AG09309 (cell line): ENCODE measurements at regions not wholly inside any gene's neighbourhood (a gene's known extent, or its start where the extent isn't known, plus 50 kb on each side); places are given as distances from the start of the nearest gene placed in this dataset.
"Not testable (repeated sequence)": the region's sequence is repeated elsewhere in the genome, so short reads cannot be mapped to it uniquely, and the experiment has no call there.

Experiments
- DNase-seq: peaks from one replicate; pipeline ENCODE4 v3.0.0-alpha.2; 2010; ENCODE audit warnings: low read depth
- H3K4me3 ChIP-seq: 2 replicates; pipeline ENCODE4 v1.5.1; 2011; ENCODE audit warnings: mild to moderate bottlenecking, low read depth, low read length, moderate library complexity; ENCODE audit not compliant: control insufficient read depth
- TF ChIP-seq, protein P1 (sequence below): IDR thresholded peaks from 2 replicates; pipeline ENCODE4 v1.5.1; 2011; ENCODE audit warnings: mild to moderate bottlenecking, low read depth, low read length, inconsistent platforms; ENCODE audit not compliant: insufficient read depth, control insufficient read depth; ENCODE audit errors: missing control alignments

DNA sequence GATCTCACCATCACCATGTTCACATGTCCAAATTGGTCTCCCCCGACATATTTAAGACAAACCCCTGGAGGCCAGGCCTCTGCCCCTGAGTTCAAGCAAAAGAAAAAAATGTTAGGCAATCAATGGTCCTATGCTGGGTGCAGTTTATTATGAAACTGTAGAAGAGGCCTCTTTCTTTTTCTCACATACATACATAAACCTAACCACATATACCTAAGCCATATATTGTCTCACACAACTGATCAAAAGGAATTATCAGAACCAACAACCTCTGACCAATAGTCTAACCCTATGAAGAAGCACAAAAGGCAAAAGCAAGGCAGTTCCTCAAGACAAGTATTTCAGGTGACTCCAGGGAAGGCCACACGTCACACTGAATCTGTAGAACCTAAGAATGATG, 49.9 kb downstream of the ILRUN start:
- no peak overlapping the region for H3K4me3 ChIP-seq
- DNase-seq = no peak
- TF ChIP-seq, protein P1, sequence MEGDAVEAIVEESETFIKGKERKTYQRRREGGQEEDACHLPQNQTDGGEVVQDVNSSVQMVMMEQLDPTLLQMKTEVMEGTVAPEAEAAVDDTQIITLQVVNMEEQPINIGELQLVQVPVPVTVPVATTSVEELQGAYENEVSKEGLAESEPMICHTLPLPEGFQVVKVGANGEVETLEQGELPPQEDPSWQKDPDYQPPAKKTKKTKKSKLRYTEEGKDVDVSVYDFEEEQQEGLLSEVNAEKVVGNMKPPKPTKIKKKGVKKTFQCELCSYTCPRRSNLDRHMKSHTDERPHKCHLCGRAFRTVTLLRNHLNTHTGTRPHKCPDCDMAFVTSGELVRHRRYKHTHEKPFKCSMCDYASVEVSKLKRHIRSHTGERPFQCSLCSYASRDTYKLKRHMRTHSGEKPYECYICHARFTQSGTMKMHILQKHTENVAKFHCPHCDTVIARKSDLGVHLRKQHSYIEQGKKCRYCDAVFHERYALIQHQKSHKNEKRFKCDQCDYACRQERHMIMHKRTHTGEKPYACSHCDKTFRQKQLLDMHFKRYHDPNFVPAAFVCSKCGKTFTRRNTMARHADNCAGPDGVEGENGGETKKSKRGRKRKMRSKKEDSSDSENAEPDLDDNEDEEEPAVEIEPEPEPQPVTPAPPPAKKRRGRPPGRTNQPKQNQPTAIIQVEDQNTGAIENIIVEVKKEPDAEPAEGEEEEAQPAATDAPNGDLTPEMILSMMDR = no peak

DNA sequence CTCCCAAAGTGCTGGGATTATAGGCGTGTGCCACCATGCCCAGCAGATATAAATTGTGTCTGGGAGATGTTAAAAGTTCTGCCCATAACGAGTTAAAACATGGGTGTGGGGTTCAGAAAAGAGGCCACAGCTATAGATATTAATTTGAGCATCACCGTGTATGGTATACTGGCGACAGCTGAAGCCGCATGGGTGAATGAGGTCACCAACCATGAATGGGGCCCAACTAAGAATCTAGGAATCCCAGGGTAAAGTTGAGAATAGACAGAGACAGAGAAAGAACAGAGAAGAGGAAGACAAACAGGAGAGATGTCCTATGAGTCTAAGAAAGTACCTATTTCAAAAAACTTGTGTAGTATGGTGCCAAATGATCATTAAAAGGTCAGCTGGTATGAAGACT, 50.9 kb downstream of the ILRUN start:
- TF ChIP-seq, protein P1 = no peak
- no peak overlapping the region for H3K4me3 ChIP-seq
- DNase-seq = no peak

DNA sequence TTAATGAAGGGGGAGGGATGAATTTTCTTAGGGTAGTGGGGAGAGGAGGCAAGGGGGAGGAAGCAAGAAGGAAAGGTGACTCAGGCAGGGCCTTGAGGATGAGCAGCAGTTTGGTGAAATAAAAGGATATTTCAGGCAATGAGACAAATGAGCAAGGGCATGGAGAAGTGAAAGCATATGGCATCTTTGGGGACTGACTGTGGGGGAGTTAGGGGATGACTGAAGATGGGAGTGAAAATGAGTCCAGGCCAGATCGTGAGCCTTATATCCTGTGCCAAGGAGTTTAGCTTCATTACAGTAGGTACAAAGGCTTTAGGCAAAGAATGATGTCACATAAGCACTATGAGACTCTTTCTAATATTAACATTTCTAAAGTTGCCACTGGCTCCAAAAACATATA, 51.9 kb downstream of the ILRUN start:
- H3K4me3 ChIP-seq = no peak overlapping the region
- TF ChIP-seq, protein P1 = no peak
- DNase-seq = no peak

DNA sequence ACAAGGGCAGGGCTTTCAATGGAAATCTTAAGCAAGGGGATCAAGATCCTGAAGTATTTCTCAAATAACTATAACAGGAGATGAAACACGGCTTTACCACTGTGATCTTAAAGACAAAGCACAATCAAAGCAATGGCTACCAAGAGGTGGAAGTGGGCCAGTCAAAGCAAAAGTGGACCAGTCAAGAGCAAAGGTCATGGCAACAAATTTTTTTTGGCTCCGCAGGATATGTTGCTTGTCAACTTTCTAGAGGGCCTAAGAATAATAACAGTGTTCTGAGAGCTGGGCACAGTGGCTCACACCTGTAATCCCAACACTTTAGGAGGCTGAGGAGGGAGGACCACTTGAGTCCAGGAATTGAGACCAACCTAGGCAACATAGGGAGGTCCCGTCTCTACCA, 54.1 kb downstream of the ILRUN start:
- TF ChIP-seq, protein P1 = no peak
- DNase-seq = no peak

DNA sequence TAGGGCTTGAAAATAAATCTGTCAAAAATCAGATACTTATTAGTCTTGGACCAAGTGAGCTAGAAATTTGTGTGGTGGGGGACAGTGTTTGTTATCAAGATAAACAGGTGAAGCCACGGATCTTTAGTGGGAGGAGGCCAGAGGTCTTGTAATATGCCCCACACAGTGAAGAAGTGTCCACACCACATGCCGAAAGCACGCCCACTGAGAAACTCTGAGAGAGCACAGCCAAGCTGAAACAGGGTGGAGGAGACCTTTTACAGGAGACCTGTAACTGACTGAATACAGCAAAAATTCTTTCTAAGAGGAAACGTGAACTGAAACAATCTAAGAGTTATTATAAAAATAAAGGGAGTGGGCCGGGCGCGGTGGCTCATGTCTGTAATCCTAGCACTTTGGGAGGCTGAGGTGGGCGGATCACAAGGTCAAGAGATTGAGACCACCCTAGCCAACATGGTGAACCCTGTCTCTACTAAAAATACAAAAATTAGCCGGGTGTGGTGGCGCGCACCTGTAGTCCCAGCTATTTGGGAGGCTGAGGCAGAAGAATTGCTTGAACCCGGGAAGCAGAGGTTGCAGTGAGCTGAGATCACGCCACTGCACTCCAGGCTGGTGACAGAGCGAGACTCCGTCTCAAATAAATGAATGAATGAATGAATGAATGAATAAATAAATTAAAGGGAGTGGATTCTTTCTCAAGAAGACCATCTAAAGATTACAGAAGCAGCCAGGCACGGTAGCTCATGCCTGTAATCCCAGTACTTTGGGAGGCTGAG, 56.3 kb downstream of the ILRUN start:
- DNase-seq, H3K4me3 ChIP-seq: not testable (repeated sequence)

More for the DNA sequence above, 54.1 kb downstream of the ILRUN start:
- no peak overlapping the region for H3K4me3 ChIP-seq

DNA sequence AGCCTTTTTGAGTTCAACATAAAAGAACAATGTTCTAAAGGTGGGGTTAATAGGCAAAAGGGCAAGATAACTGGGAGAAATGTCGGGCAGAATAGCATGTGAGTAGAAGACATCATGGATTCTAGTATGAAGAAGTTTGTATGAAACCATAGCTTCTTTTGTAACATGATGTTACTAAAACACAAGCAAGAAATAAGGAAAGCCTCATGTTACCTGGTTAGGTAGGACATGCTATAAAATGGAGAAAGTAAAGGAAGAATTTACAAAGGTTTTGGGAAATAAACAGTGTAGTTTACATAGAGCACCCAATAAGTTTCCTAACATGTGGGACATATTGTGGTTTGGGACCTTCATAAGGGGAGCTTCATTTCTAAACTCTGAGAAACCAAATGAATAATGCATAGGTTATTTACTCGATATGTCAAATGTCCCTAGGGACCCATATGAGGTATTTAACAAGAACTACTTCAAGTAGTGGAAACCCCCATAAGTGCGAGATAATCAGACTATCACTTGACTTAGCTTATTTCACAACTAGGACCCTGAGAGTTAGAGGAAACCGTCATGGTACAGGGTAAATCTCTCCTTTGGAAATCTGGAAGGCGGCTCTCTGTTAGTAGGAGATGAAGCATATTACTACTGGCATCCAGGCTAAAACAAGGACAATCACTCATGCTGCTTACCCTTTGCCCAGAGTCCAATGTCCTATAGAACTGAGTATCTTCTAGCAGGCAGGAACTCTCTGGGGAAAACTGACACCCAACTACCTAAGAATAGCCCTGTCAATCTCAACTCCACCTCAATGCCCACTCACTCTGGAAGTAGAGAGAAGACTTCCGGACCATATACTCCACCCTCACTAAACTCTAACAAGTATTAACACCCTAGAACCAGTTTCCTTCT, 57.5 kb downstream of the ILRUN start:
- DNase-seq = no peak
- H3K4me3 ChIP-seq = no peak overlapping the region
- TF ChIP-seq, protein P1 = no peak

DNA sequence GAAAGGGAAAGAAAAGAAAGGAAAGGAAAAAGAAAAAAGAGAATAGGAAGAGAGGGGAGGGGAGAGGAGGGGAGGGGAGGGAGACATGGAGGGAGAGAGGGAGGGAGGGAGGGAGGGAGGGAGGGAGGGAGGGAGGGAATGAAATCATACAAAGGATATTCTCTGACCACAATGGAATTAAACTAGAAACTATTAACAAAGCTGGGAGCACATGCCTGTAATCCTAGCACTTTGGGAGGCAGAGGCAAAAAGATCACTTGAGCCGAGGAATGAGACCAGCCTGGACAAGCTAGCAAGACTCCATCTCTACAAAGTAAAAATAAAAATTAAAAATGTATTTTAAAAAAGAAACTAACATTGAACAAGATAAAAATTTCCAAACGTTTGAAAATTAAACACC, 62.8 kb downstream of the ILRUN start:
- H3K4me3 ChIP-seq = no peak overlapping the region
- no peak for DNase-seq
- TF ChIP-seq, protein P1 = no peak
